Vagina (tissue), 2 donors: ENCODE measurements at regions not wholly inside any gene's neighbourhood (a gene's known extent, or its start where the extent isn't known, plus 50 kb on each side); places are given as distances from the start of the nearest gene placed in this dataset.
"Not testable (repeated sequence)": the region's sequence is repeated elsewhere in the genome, so short reads cannot be mapped to it uniquely, and the experiment has no call there.

ENCODE experiments used
- POLR2AphosphoS5 ChIP-seq, 2 donors: sonication (generic); formaldehyde crosslinking; IDR thresholded peaks; one replicate each; pipeline ENCODE4 v1.9.0; 2017; ENCODE audit warnings: antibody characterized with exemption in 2 of 2, mild to moderate bottlenecking in 2 of 2, low read depth in 1 of 2; ENCODE audit not compliant: insufficient read depth in 1 of 2
- TF ChIP-seq, protein P1 (sequence below), 3 experiments: fragments of 450-650 bp in 2 of 3; fragments of 200-600 bp in 1 of 3; sonication (generic) in 1 of 3; IDR thresholded peaks; one replicate each; pipeline ENCODE4 v1.5.1; 2017 to 2019; ENCODE audit warnings: antibody characterized with exemption in 3 of 3, mild to moderate bottlenecking in 2 of 3, moderate library complexity in 2 of 3

DNA sequence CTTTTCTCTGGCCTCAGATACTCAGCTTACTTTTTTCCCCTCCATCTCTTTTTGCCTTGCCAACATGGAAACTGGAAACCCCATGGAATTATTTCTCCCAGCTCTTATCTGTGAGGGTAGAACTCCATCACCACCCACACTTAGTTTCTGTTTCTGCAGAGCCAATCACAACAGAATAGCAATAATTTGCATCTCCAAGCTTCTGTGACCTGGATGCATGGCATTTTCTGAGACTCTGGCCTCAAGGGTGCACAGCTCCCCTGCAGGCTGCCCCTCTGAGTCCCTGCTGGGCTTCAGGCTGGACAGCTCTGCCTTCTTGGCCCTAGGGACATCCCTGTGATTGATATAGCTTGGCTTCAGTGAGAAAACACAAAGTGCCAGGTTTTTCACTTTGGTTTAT, 316.5 kb upstream of the FZD8 start:
- not testable (repeated sequence) for TF ChIP-seq POLR2AphosphoS5 (IDR thresholded peaks at IDR 0.05; ENCODE audit: insufficient read depth in 1 of 2, low read depth in 1 of 2)
- TF ChIP-seq, protein P1, sequence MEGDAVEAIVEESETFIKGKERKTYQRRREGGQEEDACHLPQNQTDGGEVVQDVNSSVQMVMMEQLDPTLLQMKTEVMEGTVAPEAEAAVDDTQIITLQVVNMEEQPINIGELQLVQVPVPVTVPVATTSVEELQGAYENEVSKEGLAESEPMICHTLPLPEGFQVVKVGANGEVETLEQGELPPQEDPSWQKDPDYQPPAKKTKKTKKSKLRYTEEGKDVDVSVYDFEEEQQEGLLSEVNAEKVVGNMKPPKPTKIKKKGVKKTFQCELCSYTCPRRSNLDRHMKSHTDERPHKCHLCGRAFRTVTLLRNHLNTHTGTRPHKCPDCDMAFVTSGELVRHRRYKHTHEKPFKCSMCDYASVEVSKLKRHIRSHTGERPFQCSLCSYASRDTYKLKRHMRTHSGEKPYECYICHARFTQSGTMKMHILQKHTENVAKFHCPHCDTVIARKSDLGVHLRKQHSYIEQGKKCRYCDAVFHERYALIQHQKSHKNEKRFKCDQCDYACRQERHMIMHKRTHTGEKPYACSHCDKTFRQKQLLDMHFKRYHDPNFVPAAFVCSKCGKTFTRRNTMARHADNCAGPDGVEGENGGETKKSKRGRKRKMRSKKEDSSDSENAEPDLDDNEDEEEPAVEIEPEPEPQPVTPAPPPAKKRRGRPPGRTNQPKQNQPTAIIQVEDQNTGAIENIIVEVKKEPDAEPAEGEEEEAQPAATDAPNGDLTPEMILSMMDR (IDR thresholded peaks at IDR 0.05): not testable (repeated sequence)
